ENCODE measurements at regions not wholly inside any gene's neighbourhood (a gene's known extent, or its start where the extent isn't known, plus 50 kb on each side); places are given as distances from the start of the nearest gene placed in this dataset.
"Not testable (repeated sequence)": the region's sequence is repeated elsewhere in the genome, so short reads cannot be mapped to it uniquely, and the experiment has no call there.

GRCh38 chr4:138892483-138893407 lies 122.8 kb upstream of the NOCT start:
- DNase-seq (ENCODE audit: low read depth in 2 of 2): no peak

GRCh38 chr4:138891631-138892031 lies 124.0 kb upstream of the NOCT start:
- no peak for DNase-seq (ENCODE audit: low read depth in 2 of 2)

DNA sequence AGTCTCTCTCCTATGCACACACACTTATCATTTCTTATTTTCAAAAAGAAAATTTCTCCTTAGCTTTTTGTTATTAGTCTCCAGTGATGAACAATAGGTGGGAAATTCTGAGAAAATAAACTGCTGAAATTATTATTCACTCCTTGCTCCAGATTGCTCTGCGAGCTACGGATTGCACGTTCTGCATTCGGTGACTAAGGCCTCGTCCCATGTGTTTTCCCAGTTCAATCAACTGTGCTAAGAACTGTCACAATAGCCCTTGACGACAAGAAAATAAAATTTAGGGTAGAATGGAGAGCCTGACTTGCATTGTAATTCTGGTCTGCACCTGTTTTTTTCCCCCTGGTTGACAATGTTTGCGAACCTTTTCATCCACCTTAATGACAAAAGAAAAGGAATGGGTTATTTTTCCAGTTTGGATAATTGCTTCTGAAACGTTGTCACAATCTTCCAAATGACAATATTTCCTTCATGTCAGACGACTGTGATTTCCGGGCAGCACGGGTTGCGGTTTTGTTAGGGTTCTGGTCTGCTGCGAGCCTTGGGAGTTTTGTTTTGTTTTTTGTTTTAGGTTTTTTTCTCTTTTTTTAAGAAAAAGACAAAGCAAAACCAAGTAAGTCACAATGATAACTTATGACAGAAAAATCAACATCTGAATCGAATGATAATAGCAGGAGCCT lies 124.5 kb upstream of the NOCT start:
- DNase-seq (ENCODE audit: low read depth in 2 of 2): no peak

- DNase-seq (ENCODE audit: low read depth in 2 of 2): no peak
Observed at GRCh38 chr4:138889216-138889615, 126.4 kb upstream of the NOCT start.

DNA sequence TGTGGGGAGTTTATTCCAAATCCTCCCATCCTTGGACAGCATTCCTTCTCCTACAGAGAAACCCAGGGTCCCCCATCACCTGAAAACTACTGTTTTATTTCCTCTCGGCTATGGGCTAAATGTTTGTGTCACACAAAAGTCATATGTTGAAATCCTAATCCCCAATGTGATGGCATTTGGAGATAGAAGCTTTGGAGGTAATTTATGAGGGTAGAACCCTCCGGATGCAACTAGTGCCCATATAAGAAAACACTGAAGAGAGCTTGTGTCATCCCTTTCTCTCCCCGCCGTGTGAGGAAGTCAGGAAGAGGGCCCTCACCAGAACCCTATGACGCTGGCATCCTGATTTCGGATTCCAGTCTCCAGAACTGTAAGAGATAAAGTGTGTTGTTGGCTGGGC lies 127.8 kb upstream of the NOCT start:
- no peak for DNase-seq (ENCODE audit: low read depth in 2 of 2)

- DNase-seq (ENCODE audit: low read depth in 2 of 2): no peak
Observed at GRCh38 chr4:138887341-138887740, 128.2 kb upstream of the NOCT start.

GRCh38 chr4:138879757-138880156 lies 135.8 kb upstream of the NOCT start:
- no peak for DNase-seq (ENCODE audit: low read depth in 2 of 2)

- DNase-seq (ENCODE audit: low read depth in 2 of 2): no peak
Observed at GRCh38 chr4:138875891-138876608, 139.5 kb upstream of the NOCT start.

GRCh38 chr4:138871555-138871875 lies 144.1 kb upstream of the NOCT start:
- DNase-seq (ENCODE audit: low read depth in 2 of 2): no peak

DNA sequence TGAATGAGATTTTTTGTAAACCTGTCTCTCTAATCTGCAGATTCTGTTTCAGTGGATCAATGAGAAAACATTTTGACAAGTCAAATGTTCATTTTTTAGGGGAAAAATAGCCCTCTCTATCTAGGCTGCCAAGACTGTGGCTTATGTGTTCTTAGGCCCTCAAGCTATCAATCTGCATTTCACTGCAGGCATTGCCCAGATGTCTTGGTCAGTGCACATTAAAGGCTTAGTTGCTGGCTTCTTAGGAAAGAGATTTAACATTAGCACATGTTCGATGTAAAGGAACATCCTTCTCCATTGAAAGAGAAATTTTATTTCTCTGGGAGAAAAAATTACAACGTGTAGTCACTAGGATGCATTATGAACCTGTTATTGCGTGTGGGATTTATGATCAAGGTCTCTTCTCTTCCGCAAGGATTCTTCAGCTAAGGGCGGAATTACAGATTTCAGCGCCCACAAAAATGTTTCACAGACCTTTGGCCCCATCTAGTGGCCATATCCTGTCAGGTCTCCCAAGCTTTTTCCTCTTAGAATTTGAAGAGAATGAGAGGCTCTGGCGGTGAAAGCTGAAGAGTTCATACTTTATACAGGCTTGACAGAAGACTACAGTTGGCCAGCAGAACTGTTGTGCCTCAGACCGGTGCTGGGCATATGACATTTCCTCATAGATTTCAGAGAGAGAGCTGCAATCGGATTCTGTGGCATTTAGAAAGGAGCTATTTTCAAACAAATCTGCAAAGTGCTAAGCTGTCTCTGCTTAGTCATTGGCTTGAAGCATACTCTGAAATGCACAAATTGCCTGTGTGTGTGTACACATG lies 144.6 kb upstream of the NOCT start:
- peak; percentile 0 to 2 for DNase-seq (ENCODE audit: low read depth in 2 of 2)

DNA sequence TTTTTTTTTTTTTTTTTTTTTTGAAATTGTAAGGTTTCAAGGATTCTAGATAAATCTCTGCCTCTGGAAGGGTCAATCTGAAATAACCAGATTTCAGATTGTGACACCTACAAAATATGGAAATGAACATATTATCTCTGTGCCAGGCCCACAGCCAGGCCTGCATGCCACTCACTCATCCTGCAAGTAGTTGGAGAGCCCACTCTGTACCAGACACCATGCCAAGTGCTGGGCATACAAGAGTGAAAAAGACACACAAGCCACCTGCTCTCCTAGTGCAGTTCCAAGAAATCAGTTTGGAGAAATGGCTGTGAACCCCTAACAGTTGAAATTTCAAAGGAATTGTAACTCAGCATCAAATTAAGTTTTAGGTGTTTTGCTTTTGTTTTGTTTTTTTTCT lies 145.9 kb upstream of the NOCT start:
- no peak for DNase-seq (ENCODE audit: low read depth in 2 of 2)

- DNase-seq (ENCODE audit: low read depth in 2 of 2): no peak
Observed at GRCh38 chr4:138869165-138869564, 146.4 kb upstream of the NOCT start.

- DNase-seq (ENCODE audit: low read depth in 2 of 2): no peak
Observed at GRCh38 chr4:138868562-138868961, 147.0 kb upstream of the NOCT start.

DNA sequence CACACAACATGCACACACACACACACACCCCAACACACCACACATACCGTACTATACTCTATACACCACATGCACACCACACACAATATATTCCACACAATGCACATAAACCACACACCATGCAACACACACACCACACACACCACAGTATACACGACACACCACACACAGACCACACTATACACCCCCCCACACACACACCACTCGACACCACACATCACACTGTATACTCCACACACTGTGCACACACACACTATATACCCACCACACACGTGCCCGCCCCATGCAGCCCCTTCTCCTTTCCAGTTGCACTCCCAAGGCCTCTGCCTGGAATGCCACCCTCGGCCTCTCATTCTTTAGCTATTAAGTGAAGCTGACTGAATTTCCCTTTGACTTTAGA lies 148.2 kb upstream of the NOCT start:
- DNase-seq (ENCODE audit: low read depth in 2 of 2): no peak

GRCh38 chr4:138866314-138866713 lies 149.3 kb upstream of the NOCT start:
- no peak for DNase-seq (ENCODE audit: low read depth in 2 of 2)

DNA sequence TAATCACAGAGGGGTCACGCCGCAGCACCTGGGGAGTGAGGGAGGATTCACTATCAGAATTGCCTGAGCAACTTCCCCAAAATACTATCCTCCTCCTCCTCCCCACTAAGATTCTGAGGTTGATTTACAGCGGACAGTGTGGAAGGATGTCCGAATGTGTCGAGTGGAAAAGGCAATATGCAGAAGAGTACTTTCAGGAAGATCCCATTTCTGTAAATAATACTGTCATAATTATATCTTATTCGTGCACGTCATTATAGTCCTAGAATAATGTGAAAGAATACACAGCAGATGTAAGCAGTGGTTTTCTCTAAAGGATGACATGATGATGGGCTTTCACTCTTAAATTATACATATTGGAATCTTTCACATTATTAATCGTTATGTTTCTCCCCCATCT lies 149.8 kb upstream of the NOCT start:
- DNase-seq (ENCODE audit: low read depth in 2 of 2): no peak

- no peak for DNase-seq (ENCODE audit: low read depth in 2 of 2)
Observed at GRCh38 chr4:138864961-138865720, 150.4 kb upstream of the NOCT start.

DNA sequence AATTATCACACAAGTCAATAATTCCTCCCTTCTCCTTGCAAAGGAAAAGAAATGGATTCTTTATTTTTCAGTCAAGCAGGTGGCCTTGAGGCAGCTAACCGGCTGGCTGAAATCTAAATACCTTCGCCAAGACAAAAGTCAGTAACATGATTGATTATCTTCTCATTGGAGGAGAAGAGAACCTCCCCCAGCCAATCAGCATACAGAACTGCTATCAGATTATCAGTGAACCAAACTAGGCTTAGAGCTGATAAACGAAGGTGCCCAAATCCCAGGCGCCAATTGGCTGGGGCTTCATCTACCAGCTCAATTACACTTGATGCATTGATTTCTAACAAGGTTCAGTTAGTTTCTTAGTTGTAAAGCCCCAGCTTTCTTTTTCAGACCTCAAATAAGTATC lies 152.4 kb upstream of the NOCT start:
- no peak for DNase-seq (ENCODE audit: low read depth in 2 of 2)

GRCh38 chr4:138861135-138861534 lies 154.4 kb upstream of the NOCT start:
- DNase-seq (ENCODE audit: low read depth in 2 of 2): no peak

DNA sequence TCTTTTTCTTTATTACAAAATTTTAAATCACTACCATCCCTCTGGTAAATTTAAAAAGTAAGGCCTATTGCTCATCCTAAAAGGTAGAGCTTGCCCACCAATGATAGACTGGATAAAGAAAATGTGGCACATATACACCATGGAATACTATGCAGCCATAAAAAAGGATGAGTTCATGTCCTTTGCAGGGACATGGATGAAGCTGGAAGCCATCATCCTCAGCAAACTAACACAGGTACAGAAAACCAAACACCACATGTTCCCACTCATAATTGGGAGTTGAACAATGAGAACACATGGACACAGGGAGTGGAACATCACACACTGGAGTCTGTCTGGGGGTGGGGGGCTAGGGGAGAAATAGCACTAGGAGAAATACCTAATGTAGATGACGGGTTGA lies 155.2 kb upstream of the NOCT start:
- DNase-seq (ENCODE audit: low read depth in 2 of 2): not testable (repeated sequence)

GRCh38 chr4:138859254-138859653 lies 156.3 kb upstream of the NOCT start:
- no peak for DNase-seq (ENCODE audit: low read depth in 2 of 2)
